HG03354 (cell line): ENCODE measurements at regions not wholly inside any gene's neighbourhood (a gene's known extent, or its start where the extent isn't known, plus 50 kb on each side); places are given as distances from the start of the nearest gene placed in this dataset.

Experiments
- ATAC-seq: cut with Tn5 transposase; IDR thresholded peaks from one replicate; pipeline ENCODE4 v1.9.1; 2021; ENCODE audit warnings: mild to moderate bottlenecking; ENCODE audit not compliant: unreplicated experiment, poor library complexity, severe bottlenecking

DNA sequence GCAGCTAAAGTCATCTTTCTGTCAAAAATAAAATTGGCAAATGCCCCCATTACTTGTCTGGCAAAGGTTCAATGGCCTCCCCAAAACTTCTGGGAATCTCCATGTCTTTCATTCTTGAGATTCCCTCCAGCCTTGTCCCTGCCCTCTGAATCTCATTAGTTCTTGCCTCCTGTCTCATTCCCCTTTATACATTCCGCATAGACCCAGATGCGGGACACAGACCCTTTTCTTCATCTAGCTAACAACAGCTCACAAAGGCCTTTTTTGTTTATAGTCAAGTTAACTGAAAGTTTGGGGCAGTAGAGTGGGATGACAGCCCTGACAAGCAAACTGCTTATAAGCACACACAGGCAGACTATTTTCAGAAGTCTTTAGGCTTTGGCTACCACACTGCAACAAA lies 306.1 kb upstream of the FAM241A start:
- no peak for ATAC-seq

DNA sequence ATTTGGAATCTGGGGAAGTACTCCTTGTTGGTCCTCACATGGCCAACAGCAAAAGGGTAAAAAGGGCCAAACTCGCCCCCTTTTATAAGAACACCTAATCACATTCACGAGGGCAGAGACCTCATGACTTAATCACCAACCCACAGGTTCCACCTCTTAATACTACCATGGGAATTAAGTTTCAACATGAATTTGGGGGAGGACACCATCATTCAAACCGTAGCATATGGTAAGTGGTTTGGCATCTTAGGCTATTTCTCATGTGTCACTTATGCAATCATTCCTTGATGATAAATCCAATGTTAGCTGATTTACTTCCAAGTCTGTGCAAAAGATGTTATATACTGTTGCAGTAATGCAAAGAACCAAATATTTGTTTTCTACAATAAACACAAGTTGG lies 302.9 kb upstream of the FAM241A start:
- no peak for ATAC-seq

DNA sequence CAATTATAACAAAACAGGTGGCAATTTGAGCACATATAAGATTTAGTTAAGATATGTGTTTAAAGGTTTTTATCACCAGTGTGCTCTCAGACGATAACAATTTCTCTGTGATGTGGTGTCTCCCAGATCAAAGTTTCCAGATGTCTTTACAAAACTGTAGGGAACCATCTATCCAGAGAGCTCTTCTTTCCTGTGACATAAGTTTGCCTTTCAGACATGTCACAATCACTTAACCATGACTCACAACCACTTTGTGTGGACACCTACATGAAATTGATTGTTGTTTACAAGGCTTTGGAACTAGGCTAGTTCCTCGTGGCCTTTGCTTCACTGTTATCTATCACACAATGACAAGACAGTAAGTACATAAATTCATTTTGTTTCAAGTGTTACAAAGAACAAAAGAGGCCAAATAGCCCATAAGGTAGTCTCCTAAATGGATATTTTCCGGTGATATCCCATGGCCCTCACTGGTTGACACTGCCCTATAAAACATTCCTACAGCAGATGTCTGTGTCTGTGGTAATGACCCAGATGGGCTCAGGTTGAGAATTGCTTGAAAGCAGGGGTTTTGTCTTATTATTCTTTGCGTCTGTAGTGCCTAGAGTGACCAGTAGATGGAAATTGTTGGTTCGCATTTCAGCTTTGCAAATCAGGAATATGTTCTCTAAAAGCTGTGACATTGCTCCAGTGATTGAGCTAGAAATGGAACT lies 297.8 kb upstream of the FAM241A start:
- ATAC-seq: peak; percentile 62

DNA sequence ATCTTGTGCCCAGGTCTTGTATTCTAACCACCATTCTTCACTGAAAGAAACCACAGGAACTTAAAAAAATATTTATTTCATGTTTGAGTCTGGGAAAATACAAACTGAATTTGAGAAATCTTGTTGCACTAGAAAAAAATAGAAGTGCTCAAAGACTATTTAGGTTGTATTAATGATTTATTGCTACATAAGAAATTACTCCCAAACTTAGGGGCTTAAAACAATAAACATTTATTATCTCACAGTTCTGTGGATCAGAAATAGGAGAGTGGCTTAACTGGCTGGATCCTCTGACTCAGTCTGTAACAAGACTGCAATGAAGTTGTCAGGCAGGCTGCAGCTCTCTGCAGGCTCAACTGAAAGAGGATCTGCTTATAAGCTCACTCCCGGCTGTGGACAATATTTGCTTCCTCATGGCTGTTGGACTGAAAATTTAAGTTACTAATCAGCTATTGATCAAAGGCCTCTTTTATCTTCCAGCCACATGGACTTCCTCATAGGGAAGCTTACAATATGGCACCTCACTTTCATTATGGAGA lies 295.4 kb upstream of the FAM241A start:
- no peak for ATAC-seq

DNA sequence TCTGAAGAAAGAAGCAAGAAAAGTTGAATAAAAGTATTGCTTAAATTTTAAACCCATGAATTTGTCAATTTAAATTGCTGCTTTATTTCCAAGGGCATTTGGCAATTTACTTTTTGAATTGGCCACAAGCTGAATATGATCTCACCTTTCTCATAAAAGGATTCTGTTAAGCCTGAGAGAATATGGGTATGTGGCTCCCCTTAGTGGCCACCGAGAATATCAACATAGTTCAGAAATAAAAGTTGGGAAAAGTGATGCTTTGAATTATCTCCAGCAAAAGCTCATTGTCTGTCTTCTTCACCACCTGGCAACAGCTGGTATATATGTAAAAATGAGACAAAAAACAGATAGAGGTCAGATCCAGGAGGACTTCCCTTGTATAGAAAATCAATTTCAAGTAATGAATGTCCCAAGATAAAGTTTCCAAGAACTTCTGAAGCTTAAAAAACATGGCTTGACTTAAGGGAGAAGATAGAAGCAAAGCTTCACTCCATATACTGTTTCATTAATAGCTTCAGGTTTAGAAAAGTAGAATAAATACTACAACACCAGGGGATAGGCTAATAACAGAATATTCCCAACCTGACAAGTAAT lies 290.7 kb upstream of the FAM241A start:
- ATAC-seq: peak; percentile 85

DNA sequence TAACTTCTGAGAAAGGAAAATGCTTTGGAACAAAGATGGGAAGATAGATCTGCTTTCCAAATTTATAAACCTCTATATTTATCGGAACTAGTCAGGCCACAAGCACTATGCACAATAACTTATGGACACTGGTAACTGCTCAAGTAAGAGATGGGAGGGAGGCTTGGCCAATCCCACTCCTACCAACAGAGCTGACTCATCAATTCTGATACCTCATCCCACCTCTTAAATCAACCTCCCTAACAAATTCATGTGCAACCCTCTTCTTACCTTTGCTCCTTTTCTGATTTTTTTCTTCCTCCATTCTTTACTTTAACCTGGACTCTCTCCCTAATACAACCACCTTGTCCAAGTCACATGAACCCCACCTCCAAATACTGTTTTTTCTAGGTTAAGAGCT lies 289.9 kb upstream of the FAM241A start:
- ATAC-seq: no peak

DNA sequence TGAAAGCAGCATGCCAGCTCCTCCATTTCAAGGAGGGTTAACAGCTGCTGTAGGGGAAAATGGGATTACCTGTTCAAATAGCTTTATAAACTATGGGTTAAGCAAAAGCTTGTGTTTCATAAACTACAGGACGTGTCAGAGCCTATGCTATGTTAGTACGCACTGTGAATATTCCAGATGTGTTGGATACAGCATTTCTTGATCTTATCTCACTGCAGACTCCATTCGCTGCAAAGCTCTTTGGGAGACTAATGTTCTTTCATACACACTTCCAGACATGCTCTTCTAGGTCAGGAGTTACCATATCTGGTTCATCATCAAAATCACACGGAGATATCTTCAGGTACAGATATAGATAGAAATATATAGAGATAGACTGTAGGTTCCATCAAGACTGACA lies 281.2 kb upstream of the FAM241A start:
- ATAC-seq: no peak

DNA sequence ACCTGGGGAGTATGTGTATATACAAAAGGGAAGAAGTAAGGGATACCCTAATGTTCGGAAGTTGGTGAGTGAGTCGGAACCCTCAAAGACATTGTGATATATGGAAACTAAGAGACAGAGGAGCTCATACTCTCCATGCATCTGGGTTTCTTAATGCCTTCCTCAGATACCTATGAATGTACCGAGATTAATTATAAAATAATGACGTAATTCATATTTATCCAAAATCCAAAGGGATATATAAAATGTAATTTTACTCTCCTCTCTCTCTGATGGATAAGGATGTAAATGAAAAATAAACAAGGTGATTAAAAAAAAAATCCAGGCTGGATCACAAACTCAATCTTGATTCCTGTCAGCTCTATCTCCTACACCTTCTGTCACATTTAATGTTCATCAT lies 275.9 kb upstream of the FAM241A start:
- no peak for ATAC-seq

DNA sequence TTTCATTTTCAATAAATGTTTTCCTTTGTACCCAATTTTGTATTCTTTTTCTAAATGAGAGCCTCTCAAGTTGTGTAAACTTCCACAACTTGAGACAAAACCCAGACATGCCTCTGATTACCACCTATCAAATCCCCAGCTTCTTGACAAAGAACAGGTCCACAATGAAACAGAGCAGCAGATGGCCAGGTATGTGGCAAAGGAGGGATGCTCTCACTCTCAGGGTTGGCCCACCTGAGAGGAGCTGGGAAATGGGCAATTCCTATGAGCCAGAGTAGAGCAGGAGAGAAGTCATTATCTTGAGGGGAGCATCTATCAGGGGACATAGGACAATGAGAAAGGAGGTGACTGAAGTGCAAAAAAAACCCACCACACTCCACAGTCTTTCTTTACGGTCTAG lies 273.5 kb upstream of the FAM241A start:
- ATAC-seq: no peak

DNA sequence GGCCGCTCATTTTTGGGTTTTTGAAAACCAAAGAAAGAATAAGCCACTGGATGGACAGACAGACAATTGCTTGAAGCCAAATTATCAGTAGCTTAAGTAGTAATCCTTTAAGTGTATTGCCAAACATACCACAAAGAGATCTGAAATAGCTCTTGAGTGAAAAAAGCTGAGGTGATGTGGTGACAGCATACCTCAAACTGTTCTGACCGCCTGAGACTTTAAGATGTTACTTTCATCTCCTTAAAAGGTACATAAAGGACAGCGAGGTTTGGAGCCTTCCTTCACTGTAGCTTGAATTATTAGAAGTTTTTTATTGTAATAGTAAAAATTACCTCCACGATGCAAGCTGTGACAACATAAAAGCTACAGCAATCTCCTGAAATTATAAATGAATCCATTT lies 271.5 kb upstream of the FAM241A start:
- no peak for ATAC-seq

DNA sequence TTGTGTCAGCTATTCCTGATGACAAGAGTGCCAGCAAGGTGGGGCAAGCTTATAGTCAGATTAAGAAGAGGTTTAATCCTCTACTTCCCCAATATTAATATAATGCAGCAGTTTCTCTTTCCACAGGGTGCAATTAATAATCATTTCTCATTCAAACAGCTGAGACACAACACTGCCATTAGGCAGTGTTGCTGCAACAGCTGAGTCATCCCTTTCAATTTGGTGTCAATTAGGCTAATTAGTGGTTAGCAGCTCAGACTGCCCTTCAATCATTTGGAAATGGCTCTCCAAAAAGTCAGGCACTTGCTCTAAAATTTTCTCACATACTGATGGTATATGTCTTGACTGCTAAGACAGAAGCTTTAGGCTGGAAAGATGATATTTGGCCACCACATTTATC lies 265.7 kb upstream of the FAM241A start:
- peak; percentile 44 for ATAC-seq

DNA sequence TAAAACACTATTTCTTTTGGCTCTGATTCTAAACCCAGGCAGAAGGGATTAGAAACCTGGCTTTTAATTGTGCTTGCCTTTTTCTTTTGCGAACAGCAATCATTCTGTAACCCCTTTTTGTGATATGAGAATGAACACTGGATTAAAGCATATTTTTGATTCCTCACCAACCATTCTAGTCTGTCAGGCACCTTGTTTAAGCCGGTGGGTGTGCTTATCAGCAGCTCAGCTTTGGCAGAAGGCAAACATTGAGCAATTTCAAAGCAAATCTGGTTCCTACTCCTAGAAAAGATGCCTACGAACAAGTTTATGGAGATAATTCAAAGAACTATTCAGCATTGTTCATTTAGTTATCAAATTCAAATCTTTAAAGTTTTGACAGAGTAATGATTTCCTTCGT lies 265.1 kb upstream of the FAM241A start:
- ATAC-seq: no peak

DNA sequence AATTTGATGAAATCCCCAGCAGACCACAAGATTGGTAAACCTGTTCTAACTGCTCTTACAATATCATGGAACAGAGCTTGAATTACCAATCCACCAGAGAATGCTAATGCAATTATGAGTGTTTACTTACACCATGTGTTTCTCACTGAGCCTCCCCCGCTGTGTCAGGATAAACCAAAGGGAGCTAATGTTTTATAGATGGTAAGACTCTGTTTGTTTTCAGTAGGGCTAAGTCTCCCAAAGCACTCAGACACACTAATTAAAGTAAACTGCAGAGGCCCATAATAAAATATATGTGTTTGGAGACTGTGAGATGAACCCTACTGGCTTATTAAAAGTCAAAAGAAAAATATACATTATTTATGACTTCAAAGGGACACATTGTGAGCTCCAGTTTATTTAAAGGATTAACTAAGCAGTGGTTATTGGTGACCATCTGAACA lies 261.7 kb upstream of the FAM241A start:
- ATAC-seq: no peak

DNA sequence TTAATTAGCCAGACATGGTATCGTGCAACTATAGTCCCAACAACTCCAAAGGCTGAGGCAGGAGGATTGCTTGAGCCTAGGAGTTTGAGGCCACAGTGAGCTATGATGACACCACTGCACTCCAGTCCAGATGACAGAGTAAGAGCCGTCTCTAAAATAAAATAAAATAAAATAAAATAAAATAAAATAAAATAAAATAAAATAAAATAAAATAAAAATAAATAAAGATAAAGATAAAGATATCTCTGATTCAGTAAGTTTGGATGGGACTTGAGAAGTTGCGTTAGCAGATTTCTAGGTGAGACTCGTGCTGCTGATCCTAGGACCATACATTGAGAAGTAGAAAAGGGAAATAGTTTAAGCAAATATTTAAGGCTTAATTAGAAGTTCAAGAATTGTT lies 254.8 kb upstream of the FAM241A start:
- no peak for ATAC-seq

DNA sequence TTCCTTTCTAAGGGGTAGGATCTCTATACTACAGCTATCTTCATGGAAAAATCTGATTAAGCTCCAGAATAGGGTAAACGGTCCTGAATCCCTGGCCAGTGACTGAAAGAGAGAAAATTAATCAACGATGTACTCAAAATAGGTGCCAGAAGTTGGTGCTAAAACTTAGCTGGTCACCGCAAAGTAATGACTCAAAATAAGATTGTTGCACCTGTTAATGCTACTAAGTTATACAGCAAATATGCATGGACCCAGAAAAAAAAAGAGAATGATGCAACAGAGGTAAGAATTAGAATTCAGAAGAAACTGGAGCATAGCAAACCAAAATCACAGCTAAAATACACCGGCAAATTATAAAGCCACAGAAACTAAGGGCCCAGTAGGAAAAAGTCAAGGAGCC lies 239.7 kb upstream of the FAM241A start:
- peak; percentile 56 for ATAC-seq

DNA sequence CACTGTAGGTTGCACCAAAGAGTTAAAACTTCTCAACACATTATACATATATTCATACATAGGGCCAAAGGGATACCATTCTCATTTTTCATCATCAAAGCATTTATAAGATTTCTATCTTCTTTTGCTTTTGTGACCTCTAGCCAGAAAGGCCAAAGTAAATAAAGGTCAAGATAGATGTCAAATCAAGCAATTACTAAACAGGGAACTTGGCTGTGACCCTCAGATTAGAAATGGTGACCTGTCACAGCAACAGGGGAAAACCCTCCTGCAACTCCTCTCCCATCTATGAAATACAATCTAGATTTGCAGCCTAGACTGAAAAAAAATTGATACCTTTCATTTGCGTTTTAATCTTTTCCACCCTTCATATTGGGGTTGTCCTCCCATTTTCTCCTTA lies 225.6 kb upstream of the FAM241A start:
- ATAC-seq: no peak

DNA sequence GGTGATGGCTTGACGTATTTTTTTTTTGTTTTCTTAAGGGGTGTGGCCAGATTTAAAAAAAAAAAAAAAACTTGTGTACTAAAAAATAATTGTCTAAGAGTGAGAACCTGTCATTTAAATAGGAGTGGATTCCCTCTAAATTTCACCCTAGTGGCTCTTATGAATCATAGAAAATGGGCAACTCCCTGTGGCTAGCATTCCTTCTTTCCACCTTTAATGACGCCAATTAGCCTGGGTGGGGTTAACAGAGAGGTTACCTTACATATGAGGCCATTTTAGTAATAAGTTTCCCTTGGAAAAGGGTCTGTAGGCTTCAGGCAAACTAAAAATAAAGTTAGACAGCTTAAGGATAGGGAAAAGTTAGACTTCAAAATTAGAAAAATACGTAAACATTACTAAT lies 223.5 kb upstream of the FAM241A start:
- no peak for ATAC-seq

DNA sequence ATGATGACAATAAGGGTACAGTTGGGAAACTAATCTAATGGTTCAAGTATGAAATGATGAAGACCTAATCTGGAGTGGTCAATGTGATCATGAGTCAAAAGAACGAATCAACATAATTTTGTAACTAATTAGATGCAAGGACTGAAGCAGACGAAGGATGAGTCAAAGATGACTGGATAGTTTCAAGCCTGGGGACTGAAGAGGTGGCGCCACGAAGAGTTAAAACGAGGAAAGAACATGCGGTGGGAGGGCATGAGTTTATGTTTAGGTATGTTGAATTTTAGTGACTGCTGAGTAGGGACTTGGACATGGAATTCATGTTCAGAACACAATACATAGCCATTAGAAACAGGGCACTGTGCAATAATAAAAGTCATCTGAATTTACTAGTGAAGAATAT lies 221.5 kb upstream of the FAM241A start:
- ATAC-seq: no peak

DNA sequence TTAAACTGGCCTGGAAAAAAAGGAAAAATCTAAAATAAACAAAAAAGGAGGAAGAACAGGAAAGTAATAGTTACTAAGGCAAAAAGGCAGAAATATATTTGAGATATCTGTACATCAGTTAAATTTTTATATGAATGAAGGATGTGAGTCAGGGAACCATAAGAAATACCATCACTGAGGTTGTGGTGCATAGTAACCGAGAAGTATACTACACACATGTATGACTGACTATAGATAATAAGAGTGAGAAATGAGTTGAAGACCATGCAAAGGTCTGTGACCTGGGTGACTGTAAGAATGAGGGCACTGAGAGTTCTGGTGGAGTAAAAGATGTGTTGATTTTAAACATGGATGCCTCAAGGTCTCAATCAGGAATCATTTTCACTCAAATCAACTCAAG lies 220.6 kb upstream of the FAM241A start:
- ATAC-seq: no peak

DNA sequence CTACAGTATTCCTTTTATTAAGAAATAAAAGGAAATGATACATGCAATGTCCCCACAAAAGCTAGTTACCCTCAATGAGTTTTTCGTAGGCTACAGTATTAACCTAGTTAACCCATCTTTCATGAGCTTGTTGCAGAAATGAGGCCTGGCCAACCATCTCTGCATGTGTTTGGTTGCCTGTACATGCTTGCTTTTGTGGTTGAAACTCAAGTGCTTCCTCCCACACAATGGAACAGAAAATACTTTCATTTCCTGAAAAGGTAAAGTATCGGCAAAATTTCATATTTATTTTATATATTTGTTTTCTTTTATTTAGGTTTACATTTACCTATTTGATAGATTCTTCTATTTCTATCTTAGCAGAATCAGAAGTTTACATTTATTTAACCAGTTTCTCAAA lies 214.6 kb upstream of the FAM241A start:
- ATAC-seq: peak; percentile 99

DNA sequence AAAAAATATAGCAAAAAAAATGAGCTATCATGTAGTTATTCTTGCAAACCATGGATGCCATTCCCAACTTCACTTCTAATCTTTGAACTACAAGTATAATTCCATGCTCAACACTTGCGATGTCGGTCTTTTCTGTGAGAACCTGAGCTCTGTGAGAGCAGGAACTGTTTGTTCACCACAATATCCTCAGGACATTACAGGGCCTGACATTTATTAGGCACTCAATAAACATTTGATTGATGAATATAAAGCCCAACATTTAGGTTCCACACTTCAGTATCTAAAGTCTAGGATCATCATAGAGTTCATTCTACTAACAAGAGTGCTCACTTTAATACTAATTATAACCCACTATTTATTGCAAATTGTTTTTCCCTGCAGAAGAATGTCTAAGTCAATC lies 211.6 kb upstream of the FAM241A start:
- no peak for ATAC-seq

DNA sequence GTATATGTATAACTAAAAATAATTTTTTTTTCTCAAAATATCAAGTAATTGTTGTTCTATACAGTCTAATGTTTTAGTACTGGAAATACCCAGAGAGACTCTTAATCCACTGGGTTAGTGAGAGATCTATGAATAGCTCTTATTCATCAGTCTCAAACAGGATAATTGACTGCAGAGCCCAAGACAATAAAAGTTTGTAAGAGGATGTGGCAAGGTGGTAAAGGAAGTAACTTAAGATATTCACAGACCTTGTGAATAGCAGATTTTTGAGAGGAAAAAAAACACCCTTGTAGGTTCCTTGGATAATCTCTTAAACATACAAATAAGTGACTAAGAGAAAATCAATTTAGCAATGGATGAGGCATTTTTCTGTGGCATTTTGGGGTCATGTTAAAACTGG lies 210.9 kb upstream of the FAM241A start:
- ATAC-seq: no peak
